ENCODE measurements at regions not wholly inside any gene's neighbourhood (a gene's known extent, or its start where the extent isn't known, plus 50 kb on each side); places are given as distances from the start of the nearest gene placed in this dataset.

DNA sequence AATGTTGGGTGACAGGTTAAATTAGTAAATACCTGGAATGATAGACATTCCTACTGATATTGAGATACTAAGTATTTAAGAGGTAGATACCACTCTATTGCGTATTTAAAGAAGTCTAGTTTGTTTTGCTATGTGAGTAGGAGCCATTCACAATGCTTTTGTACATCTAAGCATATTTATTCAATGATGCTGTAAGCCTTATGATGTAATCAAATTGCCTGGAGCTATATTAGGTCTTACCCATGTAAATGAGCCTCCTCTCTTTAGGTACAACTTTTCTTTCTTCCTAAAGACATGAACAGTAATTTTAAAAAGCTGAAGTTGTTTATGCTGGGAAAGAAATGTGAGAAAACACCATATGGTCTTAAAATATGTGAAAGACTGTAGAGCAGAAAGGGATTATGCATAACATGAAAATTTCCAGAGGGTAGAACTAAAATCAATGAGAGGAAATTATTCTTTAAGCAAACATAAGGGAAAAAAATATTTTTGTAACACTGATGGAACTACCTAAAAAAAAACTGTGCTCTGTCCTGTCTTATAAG lies 526.7 kb downstream of the EPHA7 start:
- TF ChIP-seq, protein P1, sequence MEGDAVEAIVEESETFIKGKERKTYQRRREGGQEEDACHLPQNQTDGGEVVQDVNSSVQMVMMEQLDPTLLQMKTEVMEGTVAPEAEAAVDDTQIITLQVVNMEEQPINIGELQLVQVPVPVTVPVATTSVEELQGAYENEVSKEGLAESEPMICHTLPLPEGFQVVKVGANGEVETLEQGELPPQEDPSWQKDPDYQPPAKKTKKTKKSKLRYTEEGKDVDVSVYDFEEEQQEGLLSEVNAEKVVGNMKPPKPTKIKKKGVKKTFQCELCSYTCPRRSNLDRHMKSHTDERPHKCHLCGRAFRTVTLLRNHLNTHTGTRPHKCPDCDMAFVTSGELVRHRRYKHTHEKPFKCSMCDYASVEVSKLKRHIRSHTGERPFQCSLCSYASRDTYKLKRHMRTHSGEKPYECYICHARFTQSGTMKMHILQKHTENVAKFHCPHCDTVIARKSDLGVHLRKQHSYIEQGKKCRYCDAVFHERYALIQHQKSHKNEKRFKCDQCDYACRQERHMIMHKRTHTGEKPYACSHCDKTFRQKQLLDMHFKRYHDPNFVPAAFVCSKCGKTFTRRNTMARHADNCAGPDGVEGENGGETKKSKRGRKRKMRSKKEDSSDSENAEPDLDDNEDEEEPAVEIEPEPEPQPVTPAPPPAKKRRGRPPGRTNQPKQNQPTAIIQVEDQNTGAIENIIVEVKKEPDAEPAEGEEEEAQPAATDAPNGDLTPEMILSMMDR (IDR thresholded peaks at IDR 0.05; ENCODE audit: insufficient read depth, low read length): no peak
- no peak for TF ChIP-seq POLR2AphosphoS5 (IDR thresholded peaks at IDR 0.05; ENCODE audit: low read depth)
